ENCODE measurements at regions not wholly inside any gene's neighbourhood (a gene's known extent, or its start where the extent isn't known, plus 50 kb on each side); places are given as distances from the start of the nearest gene placed in this dataset.

DNA sequence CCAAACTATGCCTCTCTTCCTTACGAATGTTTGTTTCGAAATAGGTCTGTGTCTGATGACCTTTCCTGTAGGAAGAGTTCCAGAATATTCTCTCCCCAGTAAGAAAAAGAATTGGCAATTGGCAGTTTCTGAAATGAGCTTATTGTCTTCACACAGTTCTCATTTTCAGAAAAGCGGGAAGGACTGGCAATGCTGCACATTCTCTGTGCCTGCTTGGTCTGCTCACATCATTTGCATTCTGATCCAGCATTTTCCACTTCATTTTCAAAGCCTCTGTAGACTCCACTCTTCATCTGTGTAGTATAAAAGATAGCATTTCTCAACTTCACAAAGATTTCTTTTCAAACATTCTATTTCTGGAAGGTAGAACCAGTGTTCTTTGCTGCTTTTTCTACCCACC, 120.6 kb upstream of the CCDC112 start:
- Histone ChIP-seq H3K36me3 (no peaks in the 10 kb centered on the region), H3K9me3 (replicated peaks) (no peaks in the 10 kb centered on the region), H3K4me3 (no peak overlapping the region), H3K27ac (replicated peaks) (no peak overlapping the region), H3K27me3 (ENCODE audit: low read depth) (no peaks in the 10 kb centered on the region), H3K4me1 (peaks cover 46% of the 10 kb centered on the region)
- intact Hi-C loops (cut with micrococcal nuclease) = no loop called here
- TF ChIP-seq, protein P1, sequence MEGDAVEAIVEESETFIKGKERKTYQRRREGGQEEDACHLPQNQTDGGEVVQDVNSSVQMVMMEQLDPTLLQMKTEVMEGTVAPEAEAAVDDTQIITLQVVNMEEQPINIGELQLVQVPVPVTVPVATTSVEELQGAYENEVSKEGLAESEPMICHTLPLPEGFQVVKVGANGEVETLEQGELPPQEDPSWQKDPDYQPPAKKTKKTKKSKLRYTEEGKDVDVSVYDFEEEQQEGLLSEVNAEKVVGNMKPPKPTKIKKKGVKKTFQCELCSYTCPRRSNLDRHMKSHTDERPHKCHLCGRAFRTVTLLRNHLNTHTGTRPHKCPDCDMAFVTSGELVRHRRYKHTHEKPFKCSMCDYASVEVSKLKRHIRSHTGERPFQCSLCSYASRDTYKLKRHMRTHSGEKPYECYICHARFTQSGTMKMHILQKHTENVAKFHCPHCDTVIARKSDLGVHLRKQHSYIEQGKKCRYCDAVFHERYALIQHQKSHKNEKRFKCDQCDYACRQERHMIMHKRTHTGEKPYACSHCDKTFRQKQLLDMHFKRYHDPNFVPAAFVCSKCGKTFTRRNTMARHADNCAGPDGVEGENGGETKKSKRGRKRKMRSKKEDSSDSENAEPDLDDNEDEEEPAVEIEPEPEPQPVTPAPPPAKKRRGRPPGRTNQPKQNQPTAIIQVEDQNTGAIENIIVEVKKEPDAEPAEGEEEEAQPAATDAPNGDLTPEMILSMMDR (IDR thresholded peaks at IDR 0.05; ENCODE audit: borderline replicate concordance) = no peak
- no peak for DNase-seq

DNA sequence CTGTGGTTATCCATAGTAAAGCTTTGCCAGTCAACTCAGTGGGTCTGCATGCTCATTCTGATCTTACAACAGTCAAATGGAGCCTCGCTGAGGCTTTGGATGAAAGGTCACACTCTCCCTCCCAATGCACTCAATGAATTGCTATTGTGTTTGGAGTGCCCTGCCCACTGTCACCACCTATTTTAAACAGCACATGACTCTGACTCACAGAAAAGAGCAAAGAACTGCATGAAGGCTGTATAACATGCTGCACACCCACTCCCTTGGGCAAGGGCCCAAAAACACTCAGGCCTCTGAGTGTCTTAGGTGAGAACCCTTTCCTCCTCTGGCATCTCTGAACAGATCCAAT, 118.7 kb upstream of the CCDC112 start:
- TF ChIP-seq, protein P1 (IDR thresholded peaks at IDR 0.05; ENCODE audit: borderline replicate concordance) = no peak
- Histone ChIP-seq H3K9me3 (replicated peaks) (no peaks in the 10 kb centered on the region), H3K4me1 (peaks cover 41% of the 10 kb centered on the region), H3K36me3 (no peaks in the 10 kb centered on the region), H3K27me3 (ENCODE audit: low read depth) (no peaks in the 10 kb centered on the region), H3K27ac (replicated peaks) (peak overlapping the region; percentile 43), H3K4me3 (no peak overlapping the region)
- intact Hi-C loops (cut with micrococcal nuclease) = no loop called here
- peak; percentile 32 for DNase-seq

DNA sequence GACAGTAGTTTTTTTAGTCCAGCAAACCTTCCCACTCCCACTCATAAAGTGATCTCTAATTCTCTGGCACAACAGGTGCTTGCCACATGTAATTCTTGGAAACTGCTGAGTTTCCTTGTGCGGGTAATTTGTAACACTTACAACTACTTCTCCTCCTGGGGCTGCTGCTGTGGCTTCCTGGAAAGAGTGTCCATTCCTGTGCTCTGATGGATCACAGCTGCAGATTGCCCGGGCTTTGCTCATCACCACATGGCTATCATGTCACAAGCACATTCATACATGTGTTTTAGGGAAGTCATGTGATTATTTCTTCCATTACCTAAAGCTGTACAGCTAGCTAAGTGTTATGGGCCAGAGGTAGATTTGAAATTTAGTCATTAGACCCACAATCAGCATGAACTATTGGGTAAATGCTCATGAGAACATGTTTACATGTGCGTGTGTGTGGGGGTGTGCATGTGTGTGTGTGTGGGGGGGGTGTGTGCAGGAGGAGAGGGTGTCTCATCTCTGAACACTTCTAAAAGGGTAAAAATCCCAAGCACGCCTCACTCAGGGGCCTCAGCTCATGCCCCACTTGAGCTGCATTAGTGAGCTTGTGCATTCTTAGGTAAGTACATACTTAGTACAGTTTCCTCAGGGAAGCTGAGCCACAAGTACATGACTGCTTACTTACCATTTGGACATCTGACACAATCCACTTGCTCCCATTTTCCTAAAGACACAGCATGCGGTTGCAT, 118.1 kb upstream of the CCDC112 start:
- no peaks in the 10 kb centered on the region for H3K36me3 ChIP-seq
- TF ChIP-seq, protein P1 (IDR thresholded peaks at IDR 0.05; ENCODE audit: borderline replicate concordance) = no peak
- no peaks in the 10 kb centered on the region for H3K9me3 ChIP-seq (replicated peaks)
- H3K4me1 ChIP-seq = peaks cover 36% of the 10 kb centered on the region
- H3K27ac ChIP-seq (replicated peaks) = peak overlapping the region; percentile 40
- H3K4me3 ChIP-seq = no peak overlapping the region
- intact Hi-C loops (cut with micrococcal nuclease) = no loop called here
- no peak for DNase-seq
- H3K27me3 ChIP-seq (ENCODE audit: low read depth) = no peaks in the 10 kb centered on the region

DNA sequence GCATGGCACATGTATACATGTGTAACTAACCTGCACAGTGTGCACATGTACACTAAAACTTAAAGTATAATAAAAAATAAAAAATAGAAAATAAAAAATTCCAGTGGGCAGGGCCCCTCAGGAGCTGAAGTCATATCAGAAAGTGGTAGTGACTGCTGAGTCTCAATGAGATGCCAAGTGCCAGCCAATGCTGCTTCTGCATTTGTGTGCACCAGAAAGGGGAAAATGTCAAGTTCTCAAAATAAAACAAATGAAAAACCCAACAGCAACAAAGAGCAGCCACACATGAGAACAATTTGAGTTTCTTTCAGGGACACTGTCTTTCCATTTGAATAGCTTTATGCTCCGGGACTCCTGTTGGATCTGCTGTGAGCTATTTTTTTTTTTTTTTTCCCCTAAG, 117.2 kb upstream of the CCDC112 start:
- Histone ChIP-seq H3K36me3 (no peaks in the 10 kb centered on the region), H3K27me3 (ENCODE audit: low read depth) (no peaks in the 10 kb centered on the region), H3K9me3 (replicated peaks) (no peaks in the 10 kb centered on the region), H3K4me3 (no peak overlapping the region), H3K27ac (replicated peaks) (no peak overlapping the region), H3K4me1 (peaks cover 27% of the 10 kb centered on the region)
- intact Hi-C loops (cut with micrococcal nuclease) = no loop called here
- DNase-seq = no peak
- TF ChIP-seq, protein P1 (IDR thresholded peaks at IDR 0.05; ENCODE audit: borderline replicate concordance) = no peak

DNA sequence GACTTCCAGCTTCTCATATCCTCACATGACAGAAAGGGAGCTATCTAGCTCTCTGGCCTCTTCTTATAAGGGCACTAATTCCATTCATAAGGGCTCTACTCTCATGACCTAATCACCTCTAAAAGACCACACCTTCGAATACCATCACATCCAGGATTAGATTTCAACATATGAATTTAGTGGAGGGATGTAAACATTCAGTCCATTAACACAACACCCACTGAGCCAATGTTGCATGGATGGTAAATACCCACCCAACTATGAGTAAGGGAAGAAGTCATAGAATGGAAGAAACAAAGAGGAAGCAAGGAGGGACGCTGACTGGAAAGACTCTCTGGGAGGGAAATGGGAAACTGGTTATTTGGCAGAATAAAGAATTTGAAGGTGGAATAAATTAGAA, 112.6 kb upstream of the CCDC112 start:
- no peaks in the 10 kb centered on the region for H3K27me3 ChIP-seq (ENCODE audit: low read depth)
- DNase-seq = no peak
- H3K4me1 ChIP-seq = peaks cover 5% of the 10 kb centered on the region
- no peak overlapping the region for H3K27ac ChIP-seq (replicated peaks)
- no peaks in the 10 kb centered on the region for H3K9me3 ChIP-seq (replicated peaks)
- intact Hi-C loops (cut with micrococcal nuclease) = no loop called here
- H3K4me3 ChIP-seq = no peak overlapping the region
- TF ChIP-seq, protein P1 (IDR thresholded peaks at IDR 0.05; ENCODE audit: borderline replicate concordance) = no peak
- H3K36me3 ChIP-seq = no peaks in the 10 kb centered on the region
